LNCaP clone FGC (cell line): ENCODE measurements at regions not wholly inside any gene's neighbourhood (a gene's known extent, or its start where the extent isn't known, plus 50 kb on each side); places are given as distances from the start of the nearest gene placed in this dataset.

Experiments used
- DNase-seq: peaks from one replicate; pipeline ENCODE4 v3.0.0-alpha.2; 2011; ENCODE audit warnings: low read depth
- H3K4me3 ChIP-seq: 2 replicates; pipeline ENCODE4 v1.5.1; 2011; ENCODE audit warnings: mild to moderate bottlenecking, low read depth, low read length, control low read depth
- TF ChIP-seq, protein P1 (sequence below): IDR thresholded peaks from 2 replicates; pipeline ENCODE4 v1.5.1; 2012; ENCODE audit warnings: mild to moderate bottlenecking; ENCODE audit not compliant: control insufficient read depth, insufficient read depth; ENCODE audit errors: extremely low read depth

DNA sequence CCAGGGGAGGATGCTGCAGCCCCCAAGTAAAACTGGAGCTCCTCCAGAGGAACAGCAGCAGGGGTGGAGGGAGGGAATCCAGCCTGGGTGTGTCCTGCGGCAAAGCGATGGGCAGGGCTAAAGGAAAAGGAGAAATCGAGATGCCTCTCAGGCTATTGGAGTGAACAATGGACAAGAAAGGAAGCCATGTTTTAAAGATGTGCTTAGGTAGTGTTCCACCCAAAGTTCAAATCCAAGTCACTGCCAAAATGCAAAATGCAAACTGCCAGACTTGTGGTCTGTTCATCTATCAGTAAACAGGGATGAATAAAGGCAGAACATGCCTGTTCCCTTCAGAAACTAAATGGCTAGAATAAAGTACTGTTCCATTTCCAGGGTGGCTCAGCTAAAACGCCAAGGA, 197.5 kb upstream of the NSMCE3 start:
- no peak overlapping the region for H3K4me3 ChIP-seq
- TF ChIP-seq, protein P1, sequence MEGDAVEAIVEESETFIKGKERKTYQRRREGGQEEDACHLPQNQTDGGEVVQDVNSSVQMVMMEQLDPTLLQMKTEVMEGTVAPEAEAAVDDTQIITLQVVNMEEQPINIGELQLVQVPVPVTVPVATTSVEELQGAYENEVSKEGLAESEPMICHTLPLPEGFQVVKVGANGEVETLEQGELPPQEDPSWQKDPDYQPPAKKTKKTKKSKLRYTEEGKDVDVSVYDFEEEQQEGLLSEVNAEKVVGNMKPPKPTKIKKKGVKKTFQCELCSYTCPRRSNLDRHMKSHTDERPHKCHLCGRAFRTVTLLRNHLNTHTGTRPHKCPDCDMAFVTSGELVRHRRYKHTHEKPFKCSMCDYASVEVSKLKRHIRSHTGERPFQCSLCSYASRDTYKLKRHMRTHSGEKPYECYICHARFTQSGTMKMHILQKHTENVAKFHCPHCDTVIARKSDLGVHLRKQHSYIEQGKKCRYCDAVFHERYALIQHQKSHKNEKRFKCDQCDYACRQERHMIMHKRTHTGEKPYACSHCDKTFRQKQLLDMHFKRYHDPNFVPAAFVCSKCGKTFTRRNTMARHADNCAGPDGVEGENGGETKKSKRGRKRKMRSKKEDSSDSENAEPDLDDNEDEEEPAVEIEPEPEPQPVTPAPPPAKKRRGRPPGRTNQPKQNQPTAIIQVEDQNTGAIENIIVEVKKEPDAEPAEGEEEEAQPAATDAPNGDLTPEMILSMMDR: no peak
- no peak for DNase-seq

GRCh38 chr15:29466292-29466691, 196.7 kb upstream of the NSMCE3 start:
- TF ChIP-seq, protein P1: no peak
- no peak overlapping the region for H3K4me3 ChIP-seq
- no peak for DNase-seq

DNA sequence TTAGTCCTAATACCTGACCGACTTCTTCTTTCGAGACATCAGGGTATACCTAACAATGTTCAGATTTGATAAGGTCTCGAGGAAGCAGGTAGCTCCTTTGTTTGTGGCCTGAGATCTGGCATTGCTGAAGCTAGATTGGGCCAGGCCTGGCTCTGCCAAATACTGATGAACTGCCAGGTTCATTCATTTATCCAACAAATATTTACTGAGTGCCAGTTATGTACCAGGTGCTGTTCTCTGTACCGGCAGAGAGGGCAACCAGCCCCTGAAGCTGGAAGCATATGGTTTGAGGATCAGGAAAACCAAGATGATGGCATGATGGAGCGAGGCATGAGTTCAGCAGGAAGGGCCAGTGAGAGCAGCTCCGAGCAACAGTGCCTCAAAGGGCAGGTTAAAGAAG, 196.2 kb upstream of the NSMCE3 start:
- H3K4me3 ChIP-seq: no peak overlapping the region
- no peak for DNase-seq
- TF ChIP-seq, protein P1: no peak

GRCh38 chr15:29465196-29465595, 195.6 kb upstream of the NSMCE3 start:
- no peak for DNase-seq
- no peak overlapping the region for H3K4me3 ChIP-seq
- TF ChIP-seq, protein P1: no peak

- TF ChIP-seq, protein P1: no peak
- DNase-seq: no peak
- H3K4me3 ChIP-seq: no peak overlapping the region
These were observed 192.3 kb upstream of the NSMCE3 start for GRCh38 chr15:29461877-29462276.

- DNase-seq: no peak
- TF ChIP-seq, protein P1: no peak
- H3K4me3 ChIP-seq: no peak overlapping the region
These were observed 188.7 kb upstream of the NSMCE3 start for GRCh38 chr15:29458361-29458760.

DNA sequence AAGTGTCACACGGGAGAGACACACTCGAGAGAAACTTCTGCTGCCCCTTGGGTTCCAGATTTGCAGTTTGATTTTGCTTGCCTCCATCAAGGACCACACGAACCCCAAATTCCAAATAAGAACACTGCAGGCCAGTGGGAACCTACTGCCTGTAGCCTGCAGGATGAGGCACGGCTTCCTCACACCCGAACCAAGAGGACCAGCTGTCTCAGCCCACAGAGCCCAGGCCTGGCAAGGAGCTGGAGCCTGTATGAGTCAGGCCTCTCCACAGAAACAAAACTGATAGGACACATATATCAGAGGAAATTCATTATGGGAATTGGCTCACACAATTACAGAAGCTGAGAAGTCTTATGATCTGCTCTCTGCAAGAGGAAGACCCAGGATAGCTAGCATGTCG, 188.1 kb upstream of the NSMCE3 start:
- H3K4me3 ChIP-seq: no peak overlapping the region
- TF ChIP-seq, protein P1: no peak
- no peak for DNase-seq
